Activated CD4-positive, CD25-positive, alpha-beta regulatory T cell treated with anti-CD3 and anti-CD28 coated beads, Interleukin-2, amount 50 U/mL, for 24 hours (primary cell): ENCODE measurements at regions not wholly inside any gene's neighbourhood (a gene's known extent, or its start where the extent isn't known, plus 50 kb on each side); places are given as distances from the start of the nearest gene placed in this dataset.
"Not testable (repeated sequence)": the region's sequence is repeated elsewhere in the genome, so short reads cannot be mapped to it uniquely, and the experiment has no call there.

Experiments
- ATAC-seq, 2 donors: fragments of 150-1000 bp; cut with Tn5 transposase; one replicate each; pipeline ENCODE4 v1.10.0; 2021; ENCODE audit warnings: mild to moderate bottlenecking in 1 of 2, moderate library complexity in 1 of 2

DNA sequence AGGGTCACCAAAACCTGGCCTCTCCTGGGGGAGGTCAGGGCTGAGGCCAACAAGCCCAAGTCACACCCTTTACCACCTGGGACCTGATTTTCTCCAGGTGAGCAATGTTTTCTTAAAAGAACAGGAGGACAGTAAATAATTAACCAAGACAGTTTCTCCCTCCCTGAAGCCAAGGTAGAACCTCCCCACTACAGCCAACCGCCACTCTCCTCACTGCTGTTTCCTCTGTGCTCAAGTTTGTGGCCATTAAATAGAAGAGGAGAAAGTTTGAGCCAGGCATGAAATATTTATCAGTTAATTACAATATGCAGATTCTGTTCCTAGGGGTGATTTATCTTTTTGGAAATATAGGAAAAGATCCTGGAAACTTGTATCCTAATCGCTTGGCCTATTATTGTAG, 150.6 kb upstream of the ANKRD20A1 start:
- ATAC-seq = not testable (repeated sequence)

DNA sequence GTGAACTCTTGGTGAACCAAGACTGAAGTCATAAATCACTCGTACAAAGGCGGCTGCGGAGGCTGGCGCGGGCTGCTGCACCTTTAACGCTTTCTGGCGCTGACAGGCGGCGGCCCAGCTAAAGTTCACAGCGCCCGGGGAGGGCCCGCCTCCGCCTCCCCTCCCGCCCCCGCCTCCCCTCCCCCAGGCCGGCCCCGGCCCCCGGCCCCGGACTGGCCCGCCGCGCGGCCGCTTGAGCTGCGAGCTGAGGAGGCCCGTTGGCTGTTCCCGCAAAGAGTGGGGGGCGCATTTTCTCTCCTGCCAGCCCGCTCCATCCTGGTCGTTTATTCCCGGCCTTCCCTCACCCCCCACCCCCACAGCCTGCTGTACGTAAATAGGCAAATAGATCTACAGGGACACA, 147.3 kb upstream of the ANKRD20A1 start:
- not testable (repeated sequence) for ATAC-seq

DNA sequence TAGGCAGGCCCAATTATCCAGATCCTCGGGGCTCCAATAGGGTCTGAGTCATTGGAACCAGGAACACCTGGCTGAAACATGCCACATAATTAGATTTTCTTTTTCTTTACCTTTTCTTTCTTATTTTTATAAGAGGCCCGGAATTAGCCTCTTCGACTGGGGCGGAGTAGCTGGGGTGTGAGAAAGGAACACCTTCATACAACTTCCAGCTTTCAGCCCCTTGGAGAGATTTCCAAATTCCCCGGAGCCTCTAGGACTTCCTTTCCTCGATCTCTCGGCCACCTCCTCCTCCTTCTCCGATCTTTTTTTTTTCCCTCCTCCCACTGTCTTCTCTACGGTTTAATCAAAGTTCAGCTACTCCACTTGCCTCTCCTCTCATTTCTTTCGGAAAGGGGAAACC, 146.8 kb upstream of the ANKRD20A1 start:
- not testable (repeated sequence) for ATAC-seq

- not testable (repeated sequence) for ATAC-seq
These were observed 145.8 kb upstream of the ANKRD20A1 start for GRCh38 chr9:67712956-67713355.

- not testable (repeated sequence) for ATAC-seq
These were observed 140.8 kb upstream of the ANKRD20A1 start for GRCh38 chr9:67717830-67718388.

GRCh38 chr9:67720491-67720890, 138.2 kb upstream of the ANKRD20A1 start:
- ATAC-seq = not testable (repeated sequence)

DNA sequence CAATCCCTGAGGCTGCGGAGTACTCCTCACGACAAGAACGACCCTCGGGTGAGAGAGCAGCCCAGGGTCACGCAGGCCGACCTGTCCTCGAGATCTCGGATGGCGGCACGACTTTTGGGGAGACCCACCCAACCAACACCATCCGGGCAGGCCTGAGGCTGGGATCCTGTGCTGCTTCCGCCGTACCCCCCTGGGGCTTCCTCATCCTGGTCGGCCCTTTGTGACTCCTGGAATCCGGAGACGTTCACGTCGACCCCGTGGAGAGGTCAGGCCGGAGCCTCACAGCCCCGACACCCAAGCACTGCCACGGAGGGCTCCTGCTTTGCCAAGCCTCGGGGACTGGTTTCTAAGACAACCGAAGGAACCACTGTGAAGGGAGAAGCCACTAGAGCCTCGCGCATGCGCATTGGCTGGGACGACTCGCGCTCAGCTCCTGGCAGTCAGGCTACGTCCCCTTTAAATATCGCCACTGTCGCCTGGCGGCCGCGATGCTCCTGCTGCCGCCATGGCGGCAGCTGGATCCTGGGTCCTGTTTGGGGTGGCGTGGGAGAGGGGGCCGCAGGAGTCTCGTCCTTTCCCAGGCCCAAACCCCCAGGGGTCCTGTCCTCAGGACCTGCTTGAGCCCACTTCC, 136.2 kb upstream of the ANKRD20A1 start:
- peak; percentile 80 to 81 for ATAC-seq

DNA sequence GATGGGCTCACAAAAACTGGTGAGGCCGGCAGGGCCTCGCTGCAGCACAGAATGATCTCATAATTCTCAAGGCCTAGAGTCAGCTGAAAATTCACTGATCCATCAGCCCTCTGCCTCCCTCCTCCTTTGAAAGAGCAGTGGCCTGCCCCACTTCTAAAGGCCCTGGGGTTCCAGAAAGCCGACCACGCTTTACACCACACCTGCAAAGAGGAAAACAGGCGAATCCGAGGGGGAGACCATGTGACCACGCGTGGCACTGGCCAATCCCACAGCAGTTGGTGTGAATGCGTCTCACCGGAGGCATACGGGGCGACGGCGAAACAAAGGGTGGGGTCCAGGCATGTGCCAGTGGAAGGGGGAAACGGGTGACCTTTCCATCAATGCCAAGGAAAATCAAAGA, 135.5 kb upstream of the ANKRD20A1 start:
- not testable (repeated sequence) for ATAC-seq

GRCh38 chr9:67724885-67725284, 133.8 kb upstream of the ANKRD20A1 start:
- not testable (repeated sequence) for ATAC-seq

GRCh38 chr9:67726213-67726988, 132.3 kb upstream of the ANKRD20A1 start:
- peak; percentile 47 to 63 for ATAC-seq

- not testable (repeated sequence) for ATAC-seq
These were observed 95.6 kb upstream of the ANKRD20A1 start for GRCh38 chr9:67763133-67763532.

DNA sequence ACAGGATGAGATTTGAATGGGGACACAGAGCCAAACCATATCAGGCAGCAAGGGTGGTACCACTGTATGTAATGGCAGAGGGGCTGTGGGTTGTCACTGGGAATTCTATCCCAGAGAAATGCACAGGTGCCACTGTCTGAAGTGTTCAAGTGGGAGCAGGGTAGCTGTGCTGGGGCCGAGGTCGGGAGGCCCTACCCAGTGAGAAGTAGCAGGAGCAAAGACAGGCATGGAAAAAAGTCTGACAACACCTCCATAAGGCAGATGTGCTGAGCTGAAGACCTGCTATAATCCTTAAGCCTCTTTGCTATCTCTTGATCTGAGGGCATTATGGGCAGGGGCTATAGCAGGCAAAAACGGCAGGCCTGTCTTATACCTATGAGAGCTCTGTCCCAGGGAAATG, 86.9 kb upstream of the ANKRD20A1 start:
- ATAC-seq = not testable (repeated sequence)

DNA sequence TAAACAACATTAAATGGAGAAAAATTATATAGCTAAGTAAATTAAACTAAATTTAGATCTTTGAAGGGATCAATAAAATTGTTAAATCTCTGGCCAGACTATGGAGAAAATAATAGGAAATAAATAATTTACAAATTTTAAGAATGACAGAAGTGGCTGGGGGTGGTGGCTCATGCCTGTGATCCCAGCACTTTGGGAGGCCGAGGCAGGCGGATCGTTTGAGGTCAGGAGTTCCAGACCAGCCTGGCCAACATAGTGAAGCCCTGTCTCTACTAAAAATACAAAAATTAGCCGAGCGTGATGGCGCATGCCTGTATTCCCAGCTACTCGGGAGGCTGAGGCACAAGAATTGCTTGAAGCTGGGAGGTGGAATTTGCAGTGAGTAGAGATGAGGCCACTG, 58.6 kb upstream of the ANKRD20A1 start:
- ATAC-seq = not testable (repeated sequence)
